ENCODE measurements at regions not wholly inside any gene's neighbourhood (a gene's known extent, or its start where the extent isn't known, plus 50 kb on each side); places are given as distances from the start of the nearest gene placed in this dataset.

GRCh38 chr13:87287721-87288120 lies 383.4 kb upstream of the SLITRK5 start:
- DNase-seq (ENCODE audit: extremely low read depth, low read depth) = no peak
- TF ChIP-seq, protein P1, sequence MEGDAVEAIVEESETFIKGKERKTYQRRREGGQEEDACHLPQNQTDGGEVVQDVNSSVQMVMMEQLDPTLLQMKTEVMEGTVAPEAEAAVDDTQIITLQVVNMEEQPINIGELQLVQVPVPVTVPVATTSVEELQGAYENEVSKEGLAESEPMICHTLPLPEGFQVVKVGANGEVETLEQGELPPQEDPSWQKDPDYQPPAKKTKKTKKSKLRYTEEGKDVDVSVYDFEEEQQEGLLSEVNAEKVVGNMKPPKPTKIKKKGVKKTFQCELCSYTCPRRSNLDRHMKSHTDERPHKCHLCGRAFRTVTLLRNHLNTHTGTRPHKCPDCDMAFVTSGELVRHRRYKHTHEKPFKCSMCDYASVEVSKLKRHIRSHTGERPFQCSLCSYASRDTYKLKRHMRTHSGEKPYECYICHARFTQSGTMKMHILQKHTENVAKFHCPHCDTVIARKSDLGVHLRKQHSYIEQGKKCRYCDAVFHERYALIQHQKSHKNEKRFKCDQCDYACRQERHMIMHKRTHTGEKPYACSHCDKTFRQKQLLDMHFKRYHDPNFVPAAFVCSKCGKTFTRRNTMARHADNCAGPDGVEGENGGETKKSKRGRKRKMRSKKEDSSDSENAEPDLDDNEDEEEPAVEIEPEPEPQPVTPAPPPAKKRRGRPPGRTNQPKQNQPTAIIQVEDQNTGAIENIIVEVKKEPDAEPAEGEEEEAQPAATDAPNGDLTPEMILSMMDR (IDR thresholded peaks at IDR 0.05; ENCODE audit: low read depth, low read length) = no peak

GRCh38 chr13:87295636-87296035 lies 375.5 kb upstream of the SLITRK5 start:
- TF ChIP-seq, protein P1 (IDR thresholded peaks at IDR 0.05; ENCODE audit: low read depth, low read length) = no peak

GRCh38 chr13:87302034-87302433 lies 369.1 kb upstream of the SLITRK5 start:
- TF ChIP-seq, protein P1 (IDR thresholded peaks at IDR 0.05; ENCODE audit: low read depth, low read length) = no peak
- no peak for DNase-seq (ENCODE audit: extremely low read depth, low read depth)

More at GRCh38 chr13:87295636-87296035, 375.5 kb upstream of the SLITRK5 start:
- DNase-seq (ENCODE audit: extremely low read depth, low read depth) = no peak

GRCh38 chr13:87302931-87303330 lies 368.2 kb upstream of the SLITRK5 start:
- DNase-seq (ENCODE audit: extremely low read depth, low read depth) = no peak
- TF ChIP-seq, protein P1 (IDR thresholded peaks at IDR 0.05; ENCODE audit: low read depth, low read length) = no peak

DNA sequence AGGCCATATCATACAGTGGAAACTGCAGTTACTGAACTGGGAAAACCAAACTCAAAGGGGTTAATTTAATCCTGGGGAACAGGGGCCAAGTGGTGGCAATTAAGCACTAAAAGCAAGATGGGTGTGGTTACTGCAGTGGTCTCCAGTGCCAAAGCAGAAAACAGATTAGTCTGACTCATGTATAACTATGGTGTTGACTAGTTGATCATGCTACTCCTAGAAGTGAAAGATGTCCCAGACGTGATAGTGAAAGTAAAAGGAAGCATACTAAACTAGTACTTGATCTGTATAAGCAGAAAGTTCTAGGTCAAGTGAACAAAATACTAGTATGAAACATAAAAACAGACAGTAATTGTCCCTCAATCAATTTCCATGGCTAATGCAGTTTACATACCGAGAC lies 360.0 kb upstream of the SLITRK5 start:
- TF ChIP-seq, protein P1 (IDR thresholded peaks at IDR 0.05; ENCODE audit: low read depth, low read length) = no peak

GRCh38 chr13:87314822-87315221 lies 356.3 kb upstream of the SLITRK5 start:
- DNase-seq (ENCODE audit: extremely low read depth, low read depth) = no peak
- TF ChIP-seq, protein P1 (IDR thresholded peaks at IDR 0.05; ENCODE audit: low read depth, low read length) = no peak

More for the DNA sequence above, 360.0 kb upstream of the SLITRK5 start:
- no peak for DNase-seq (ENCODE audit: extremely low read depth, low read depth)

DNA sequence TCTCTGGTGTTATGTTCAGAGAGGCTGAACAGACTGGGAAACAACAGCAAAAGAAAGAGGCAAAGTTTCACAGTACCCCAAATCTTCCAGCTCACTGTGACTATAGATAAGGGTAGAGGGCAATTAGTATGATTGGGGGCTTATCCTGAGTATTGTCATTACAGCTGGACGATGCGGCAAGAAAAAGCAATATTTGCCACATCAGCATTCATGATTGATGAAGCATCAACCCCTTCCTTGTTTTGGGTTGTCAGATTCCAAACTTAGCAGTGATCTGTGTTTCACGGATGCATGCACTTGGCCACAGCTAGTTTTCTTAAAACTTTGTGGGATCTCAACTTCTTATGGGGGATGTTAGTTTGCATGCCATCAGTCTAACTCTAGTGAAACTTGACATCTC lies 348.8 kb upstream of the SLITRK5 start:
- TF ChIP-seq, protein P1 (IDR thresholded peaks at IDR 0.05; ENCODE audit: low read depth, low read length) = no peak

More for the DNA sequence above, 348.8 kb upstream of the SLITRK5 start:
- DNase-seq (ENCODE audit: extremely low read depth, low read depth) = no peak

Data from AG09319 (cell line).